NCI-H1048 (cell line): ENCODE measurements at regions not wholly inside any gene's neighbourhood (a gene's known extent, or its start where the extent isn't known, plus 50 kb on each side); places are given as distances from the start of the nearest gene placed in this dataset.

Source experiments
- DNase-seq: peaks from one replicate; lab custom pipeline; 2025; lab: John Stamatoyannopoulos, UW

DNA sequence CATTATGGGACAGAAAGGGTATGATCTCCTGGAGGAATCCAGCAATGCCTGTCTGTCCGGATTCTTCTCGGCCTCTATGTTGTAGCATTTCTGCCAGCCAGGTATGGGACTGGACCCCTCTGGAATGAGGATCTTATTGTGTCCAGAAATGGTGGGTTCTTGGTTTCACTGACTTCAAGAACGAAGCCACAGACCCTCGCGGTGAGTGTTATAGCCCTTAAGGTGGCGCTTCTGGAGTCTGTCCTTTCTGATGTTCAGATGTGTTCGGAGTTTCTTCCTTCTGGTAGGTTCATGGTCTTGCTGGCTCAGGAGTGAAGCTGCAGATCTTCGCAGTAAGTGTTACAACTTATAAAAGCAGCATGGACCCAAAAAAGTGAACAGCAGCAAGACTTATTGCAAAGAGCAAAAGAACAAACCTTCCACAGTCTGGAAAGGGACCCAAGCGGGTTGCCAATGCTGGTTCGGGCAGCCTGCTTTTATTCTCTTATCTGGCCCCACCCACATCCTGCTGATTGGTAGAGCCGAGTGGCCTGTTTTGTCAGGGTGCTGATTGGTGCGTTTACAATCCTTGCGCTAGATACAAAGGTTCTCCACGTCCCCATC lies 62.3 kb upstream of the IER3 start:
- no peak for DNase-seq

- no peak for DNase-seq
Observed at GRCh38 chr6:30804333-30804732, 60.0 kb upstream of the IER3 start.

GRCh38 chr6:30802731-30803130 lies 58.4 kb upstream of the IER3 start:
- DNase-seq: no peak

DNA sequence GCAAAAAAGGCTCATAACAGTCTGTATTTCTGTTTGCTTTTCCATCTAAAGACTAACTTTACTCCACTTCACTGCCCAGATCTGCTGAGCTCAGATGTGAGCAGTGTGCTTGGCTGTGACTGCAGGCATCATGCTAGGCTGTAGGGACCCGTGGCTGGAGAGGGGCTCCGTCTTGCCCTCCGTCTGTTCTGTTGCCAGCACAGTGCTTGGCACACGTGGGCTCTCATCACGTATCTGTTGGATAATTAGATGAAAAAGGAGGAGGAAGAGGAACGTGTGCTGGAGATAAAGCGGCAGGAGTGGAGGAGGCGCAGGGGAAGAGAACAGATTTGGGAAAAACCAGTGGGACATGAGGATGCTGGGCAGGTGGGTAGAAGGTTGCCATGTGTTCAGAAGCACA lies 57.6 kb upstream of the IER3 start:
- DNase-seq: no peak

- no peak for DNase-seq
Observed at GRCh38 chr6:30800871-30801270, 56.5 kb upstream of the IER3 start.

DNA sequence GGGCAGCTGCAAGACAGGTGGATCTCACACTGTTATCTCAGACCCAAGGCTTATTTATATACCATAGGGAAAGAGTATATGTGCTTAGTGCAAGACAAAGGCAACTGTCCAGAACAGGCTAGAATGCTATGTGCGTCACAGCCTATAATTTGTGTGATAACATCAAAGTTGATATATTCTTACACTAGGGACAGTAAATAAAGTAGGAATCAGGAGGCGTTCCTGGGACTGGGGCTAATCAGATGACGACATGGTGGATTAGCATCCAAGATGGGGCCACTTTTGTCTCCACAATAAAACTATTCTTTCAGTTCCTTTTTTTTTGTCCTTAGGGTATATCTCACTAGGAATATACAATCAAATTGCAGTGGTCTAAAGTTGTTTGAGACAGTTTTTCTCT lies 54.9 kb upstream of the IER3 start:
- no peak for DNase-seq

GRCh38 chr6:30798494-30798893 lies 54.1 kb upstream of the IER3 start:
- DNase-seq: no peak

DNA sequence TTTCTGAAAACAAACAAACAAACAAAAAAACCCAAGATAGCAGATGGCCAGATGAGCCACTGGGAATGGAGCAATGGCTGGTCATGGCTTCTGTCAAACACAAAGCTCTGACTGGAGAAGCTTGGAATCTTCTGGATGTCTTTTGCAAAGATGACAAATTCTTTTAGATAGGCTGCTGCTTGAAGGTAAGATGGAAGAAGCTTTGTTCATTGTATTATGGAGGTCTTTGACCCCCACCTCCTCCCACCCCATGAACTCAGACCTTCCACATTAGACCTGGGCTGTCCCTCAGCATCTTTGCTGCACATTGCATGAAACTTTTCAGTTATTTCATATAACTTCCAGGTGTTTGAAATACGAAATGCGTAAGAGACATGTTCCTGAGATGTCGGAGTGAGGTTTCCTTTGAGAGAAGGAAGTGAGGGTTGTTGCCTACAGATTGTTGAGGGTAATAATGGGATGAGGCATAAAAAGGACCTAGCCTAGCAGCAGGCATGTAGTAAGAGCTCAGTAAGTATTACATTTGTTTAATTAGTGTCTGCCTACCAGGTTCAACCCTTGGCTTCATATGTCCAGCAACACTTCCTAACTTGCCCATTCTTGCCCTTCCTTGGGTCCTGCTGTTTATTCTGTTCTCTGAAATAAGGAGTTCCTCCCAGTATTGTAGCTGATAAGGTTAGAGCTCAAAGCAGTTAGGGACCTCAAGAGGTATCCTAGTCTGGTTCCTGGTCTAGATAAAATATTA lies 51.4 kb upstream of the IER3 start:
- DNase-seq: no peak
